SK-N-SH treated with all-trans-retinoic acid at 6 μM for 48 hours (cell line): ENCODE measurements at regions not wholly inside any gene's neighbourhood (a gene's known extent, or its start where the extent isn't known, plus 50 kb on each side); places are given as distances from the start of the nearest gene placed in this dataset.

ENCODE experiments used
- ARNTL ChIP-seq: fragments of 450-650 bp; formaldehyde crosslinking; IDR thresholded peaks from 2 replicates; pipeline ENCODE4 v1.5.0; 2020; ENCODE audit warnings: low read depth, mild to moderate bottlenecking, moderate library complexity, borderline replicate concordance
- CSRNP3 ChIP-seq: fragments of 250-450 bp; sonication (Bioruptor Pico); IDR thresholded peaks from 2 replicates; pipeline ENCODE4 v1.5.1; 2021; ENCODE audit warnings: mild to moderate bottlenecking, moderate library complexity
- PATZ1 ChIP-seq: fragments of 250-450 bp; sonication (Bioruptor Pico); IDR thresholded peaks from 2 replicates; pipeline ENCODE4 v1.8.0; 2020; ENCODE audit warnings: mild to moderate bottlenecking, moderate library complexity, borderline replicate concordance
- RARB ChIP-seq: fragments of 250-450 bp; sonication (Bioruptor Pico); IDR thresholded peaks from 2 replicates; pipeline ENCODE4 v1.8.0; 2021; ENCODE audit warnings: mild to moderate bottlenecking, moderate library complexity
- SNAI2 ChIP-seq: fragments of 250-450 bp; sonication (Bioruptor Pico); IDR thresholded peaks from 2 replicates; pipeline ENCODE4 v1.5.0; 2020; ENCODE audit warnings: mild to moderate bottlenecking, moderate library complexity
- TCF4 ChIP-seq: fragments of 250-450 bp; sonication (Bioruptor Pico); IDR thresholded peaks from 2 replicates; pipeline ENCODE4 v1.8.0; 2021; ENCODE audit warnings: mild to moderate bottlenecking, moderate library complexity, borderline replicate concordance
- ZFP3 ChIP-seq: fragments of 250-450 bp; sonication (Bioruptor Pico); IDR thresholded peaks from 2 replicates; pipeline ENCODE4 v1.5.0; 2020; ENCODE audit warnings: mild to moderate bottlenecking, moderate library complexity
- ZNF565 ChIP-seq: fragments of 450-650 bp; formaldehyde crosslinking; conservative IDR thresholded peaks from 2 replicates; pipeline ENCODE4 v1.5.0; 2020; ENCODE audit warnings: low read depth, mild to moderate bottlenecking, moderate library complexity
- TF ChIP-seq, protein P1 (sequence below): fragments of 250-450 bp; sonication (Bioruptor Pico); IDR thresholded peaks from 2 replicates; pipeline ENCODE4 v1.5.0; 2020; ENCODE audit warnings: mild to moderate bottlenecking, moderate library complexity
- TF ChIP-seq, protein P2 (sequence below): fragments of 250-450 bp; sonication (Bioruptor Pico); IDR thresholded peaks from 2 replicates; pipeline ENCODE4 v1.5.1; 2020; ENCODE audit warnings: low read depth, mild to moderate bottlenecking, moderate library complexity

DNA sequence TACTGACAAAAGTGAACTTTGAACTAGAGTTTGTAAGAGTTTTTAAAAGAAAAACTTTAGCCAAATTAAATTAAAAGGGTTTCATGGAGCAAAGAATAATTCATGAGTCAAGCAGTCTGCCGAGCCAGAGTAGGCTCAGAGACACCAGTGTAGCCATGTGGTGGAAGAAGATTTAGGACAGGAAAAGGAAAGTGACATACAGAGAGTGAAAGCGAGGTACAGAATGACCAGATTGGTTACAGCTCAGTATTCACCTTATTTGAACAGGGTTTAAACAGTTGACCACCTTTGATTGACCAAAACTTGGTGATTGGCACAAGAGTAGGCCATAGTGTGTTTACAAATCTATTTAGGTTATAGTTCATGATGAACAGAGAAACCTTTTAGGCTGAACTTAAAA is 377.8 kb downstream of the KLHL4 start:
- TF ChIP-seq ZNF565 (CRISPR knock-in tag) (no peak), SNAI2 (CRISPR knock-in tag) (no peak), ZFP3 (CRISPR knock-in tag) (no peak), RARB (CRISPR knock-in tag) (no peak), CSRNP3 (CRISPR knock-in tag) (no peak), ARNTL (CRISPR knock-in tag) (no peak), PATZ1 (CRISPR knock-in tag) (no peak), TCF4 (CRISPR knock-in tag) (no peak)
- TF ChIP-seq, protein P1, sequence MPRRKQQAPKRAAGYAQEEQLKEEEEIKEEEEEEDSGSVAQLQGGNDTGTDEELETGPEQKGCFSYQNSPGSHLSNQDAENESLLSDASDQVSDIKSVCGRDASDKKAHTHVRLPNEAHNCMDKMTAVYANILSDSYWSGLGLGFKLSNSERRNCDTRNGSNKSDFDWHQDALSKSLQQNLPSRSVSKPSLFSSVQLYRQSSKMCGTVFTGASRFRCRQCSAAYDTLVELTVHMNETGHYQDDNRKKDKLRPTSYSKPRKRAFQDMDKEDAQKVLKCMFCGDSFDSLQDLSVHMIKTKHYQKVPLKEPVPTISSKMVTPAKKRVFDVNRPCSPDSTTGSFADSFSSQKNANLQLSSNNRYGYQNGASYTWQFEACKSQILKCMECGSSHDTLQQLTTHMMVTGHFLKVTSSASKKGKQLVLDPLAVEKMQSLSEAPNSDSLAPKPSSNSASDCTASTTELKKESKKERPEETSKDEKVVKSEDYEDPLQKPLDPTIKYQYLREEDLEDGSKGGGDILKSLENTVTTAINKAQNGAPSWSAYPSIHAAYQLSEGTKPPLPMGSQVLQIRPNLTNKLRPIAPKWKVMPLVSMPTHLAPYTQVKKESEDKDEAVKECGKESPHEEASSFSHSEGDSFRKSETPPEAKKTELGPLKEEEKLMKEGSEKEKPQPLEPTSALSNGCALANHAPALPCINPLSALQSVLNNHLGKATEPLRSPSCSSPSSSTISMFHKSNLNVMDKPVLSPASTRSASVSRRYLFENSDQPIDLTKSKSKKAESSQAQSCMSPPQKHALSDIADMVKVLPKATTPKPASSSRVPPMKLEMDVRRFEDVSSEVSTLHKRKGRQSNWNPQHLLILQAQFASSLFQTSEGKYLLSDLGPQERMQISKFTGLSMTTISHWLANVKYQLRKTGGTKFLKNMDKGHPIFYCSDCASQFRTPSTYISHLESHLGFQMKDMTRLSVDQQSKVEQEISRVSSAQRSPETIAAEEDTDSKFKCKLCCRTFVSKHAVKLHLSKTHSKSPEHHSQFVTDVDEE (CRISPR knock-in tag) = no peak
- TF ChIP-seq, protein P2, sequence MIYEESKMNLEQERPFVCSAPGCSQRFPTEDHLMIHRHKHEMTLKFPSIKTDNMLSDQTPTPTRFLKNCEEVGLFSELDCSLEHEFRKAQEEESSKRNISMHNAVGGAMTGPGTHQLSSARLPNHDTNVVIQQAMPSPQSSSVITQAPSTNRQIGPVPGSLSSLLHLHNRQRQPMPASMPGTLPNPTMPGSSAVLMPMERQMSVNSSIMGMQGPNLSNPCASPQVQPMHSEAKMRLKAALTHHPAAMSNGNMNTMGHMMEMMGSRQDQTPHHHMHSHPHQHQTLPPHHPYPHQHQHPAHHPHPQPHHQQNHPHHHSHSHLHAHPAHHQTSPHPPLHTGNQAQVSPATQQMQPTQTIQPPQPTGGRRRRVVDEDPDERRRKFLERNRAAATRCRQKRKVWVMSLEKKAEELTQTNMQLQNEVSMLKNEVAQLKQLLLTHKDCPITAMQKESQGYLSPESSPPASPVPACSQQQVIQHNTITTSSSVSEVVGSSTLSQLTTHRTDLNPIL = no peak
